H1 (cell line): ENCODE measurements at regions not wholly inside any gene's neighbourhood (a gene's known extent, or its start where the extent isn't known, plus 50 kb on each side); places are given as distances from the start of the nearest gene placed in this dataset.

ENCODE experiments used
- CTCF ChIP-seq, 3 experiments: IDR thresholded peaks; 1 replicate in 2 of 3; 2 replicates in 1 of 3; pipeline versions ENCODE4 v1.5.1 to v1.6.1; 2011; ENCODE audit warnings: low read length in 3 of 3, mild to moderate bottlenecking in 3 of 3, inconsistent platforms in 2 of 3, low read depth in 1 of 3, moderate library complexity in 1 of 3; ENCODE audit not compliant: insufficient read depth in 1 of 3; ENCODE audit errors: control extremely low read depth in 1 of 3
- RAD21 ChIP-seq, 2 experiments: IDR thresholded peaks in 1 of 2; conservative IDR thresholded peaks in 1 of 2; 2 replicates each; pipeline ENCODE4 v1.6.1; 2011; ENCODE audit warnings: low read depth in 2 of 2, low read length in 2 of 2, improper control_type of control experiment in 1 of 2, inconsistent platforms in 1 of 2, mild to moderate bottlenecking in 1 of 2, moderate library complexity in 1 of 2
- RNF2 ChIP-seq: fragments of 200-900, 300-1000 bp; sonication (generic); IDR thresholded peaks from 2 replicates; pipeline ENCODE4 v1.7.1; 2016; ENCODE audit warnings: borderline replicate concordance, low read depth, mild to moderate bottlenecking, antibody characterized with exemption, low read length; ENCODE audit not compliant: poor library complexity, severe bottlenecking; ENCODE audit errors: missing control alignments

GRCh38 chr13:107299717-107300116, 731.8 kb upstream of the ARGLU1 start:
- TF ChIP-seq RNF2 (no peak), RAD21 (IDR thresholded peaks at IDR 0.05 in 1 of 2, conservative IDR thresholded peaks at IDR 0.05 in 1 of 2; ENCODE audit: low read depth in 2 of 2, low read length in 2 of 2) (no peak), CTCF (IDR thresholded peaks at IDR 0.05; ENCODE audit: control extremely low read depth in 1 of 3, insufficient read depth in 1 of 3, low read depth in 1 of 3, low read length in 3 of 3) (no peak)
